ENCODE measurements at regions not wholly inside any gene's neighbourhood (a gene's known extent, or its start where the extent isn't known, plus 50 kb on each side); places are given as distances from the start of the nearest gene placed in this dataset.

GRCh38 chr2:15808944-15809343 lies 131.4 kb upstream of the MYCN start:
- TF ChIP-seq EZH2 (IDR thresholded peaks at IDR 0.05; ENCODE audit: borderline replicate concordance, insufficient read depth, low read length, poor library complexity, severe bottlenecking) (no peak), MXI1 (conservative IDR thresholded peaks at IDR 0.05; ENCODE audit: poor library complexity, severe bottlenecking) (no peak), TAF1 (IDR thresholded peaks at IDR 0.05; ENCODE audit: low read depth) (no peak), RAD21 (conservative IDR thresholded peaks at IDR 0.05) (no peak), SMC3 (conservative IDR thresholded peaks at IDR 0.05; ENCODE audit: poor library complexity) (no peak), POLR2AphosphoS5 (IDR thresholded peaks at IDR 0.05) (no peak), EP300 (conservative IDR thresholded peaks at IDR 0.05; ENCODE audit: poor library complexity, severe bottlenecking) (no peak), REST (IDR thresholded peaks at IDR 0.05; ENCODE audit: borderline replicate concordance) (no peak), CTCF (IDR thresholded peaks at IDR 0.05; ENCODE audit: poor library complexity, severe bottlenecking) (no peak)
- no peaks in the 10 kb centered on the region for H3K79me2 ChIP-seq (replicated peaks; ENCODE audit: insufficient read depth, low read length)
- H3K27ac ChIP-seq (ENCODE audit: low read length), result no peak overlapping the region
- H3K4me2 ChIP-seq (ENCODE audit: low read length), result no peak overlapping the region
- no peaks in the 10 kb centered on the region for H3K9me3 ChIP-seq (ENCODE audit: low read length)
- no peaks in the 10 kb centered on the region for H3K9me2 ChIP-seq (ENCODE audit: insufficient read depth, low read length)
- H3K27me3 ChIP-seq (ENCODE audit: insufficient read depth, low read depth, low read length), result no peaks in the 10 kb centered on the region
- no peaks in the 10 kb centered on the region for H3F3A ChIP-seq (ENCODE audit: insufficient read depth, low read length, poor library complexity, severe bottlenecking)
- peak overlapping the region; percentile 30 for H3K4me3 ChIP-seq (ENCODE audit: low read length)
- no peaks in the 10 kb centered on the region for H3K36me3 ChIP-seq (ENCODE audit: insufficient read depth, low read length)
- H4K20me1 ChIP-seq (ENCODE audit: insufficient read depth), result no peaks in the 10 kb centered on the region
- no peak overlapping the region for H3K9ac ChIP-seq (ENCODE audit: low read length)
- no peak overlapping the region for H2AFZ ChIP-seq (ENCODE audit: low read depth, low read length)

- H3K27ac ChIP-seq (ENCODE audit: low read length), result peak overlapping the region; percentile 3
- no peaks in the 10 kb centered on the region for H3F3A ChIP-seq (ENCODE audit: insufficient read depth, low read length, poor library complexity, severe bottlenecking)
- H3K36me3 ChIP-seq (ENCODE audit: insufficient read depth, low read length), result no peaks in the 10 kb centered on the region
- no peaks in the 10 kb centered on the region for H4K20me1 ChIP-seq (ENCODE audit: insufficient read depth)
- no peak overlapping the region for H2AFZ ChIP-seq (ENCODE audit: low read depth, low read length)
- no peaks in the 10 kb centered on the region for H3K27me3 ChIP-seq (ENCODE audit: insufficient read depth, low read depth, low read length)
- no peak overlapping the region for H3K9ac ChIP-seq (ENCODE audit: low read length)
- no peaks in the 10 kb centered on the region for H3K9me2 ChIP-seq (ENCODE audit: insufficient read depth, low read length)
- no peaks in the 10 kb centered on the region for H3K9me3 ChIP-seq (ENCODE audit: low read length)
- H3K79me2 ChIP-seq (replicated peaks; ENCODE audit: insufficient read depth, low read length), result no peaks in the 10 kb centered on the region
- peak overlapping the region; percentile 30 for H3K4me3 ChIP-seq (ENCODE audit: low read length)
- no peak for TF ChIP-seq EZH2 (IDR thresholded peaks at IDR 0.05; ENCODE audit: borderline replicate concordance, insufficient read depth, low read length, poor library complexity, severe bottlenecking)
- peak; percentile 34 for TF ChIP-seq POLR2AphosphoS5 (IDR thresholded peaks at IDR 0.05)
- no peak overlapping the region for H3K4me2 ChIP-seq (ENCODE audit: low read length)
These were observed 130.9 kb upstream of the MYCN start for GRCh38 chr2:15809404-15809803.
